IMR-90 (cell line): ENCODE measurements at regions not wholly inside any gene's neighbourhood (a gene's known extent, or its start where the extent isn't known, plus 50 kb on each side); places are given as distances from the start of the nearest gene placed in this dataset.

ENCODE experiments used
- ATAC-seq: fragments of 200-7000 bp; cut with Tn5 transposase; 2 replicates; pipeline ENCODE4 v1.9.1; 2020; ENCODE audit warnings: low read depth, mild to moderate bottlenecking, moderate library complexity
- BruUV-seq: library from RNA; stranded (reverse); fragments of 400-500 nt; replicated peaks from 2 replicates; lab custom pipeline; 2021; lab: Mats Ljungman, UMichigan
- CTCF ChIA-PET: fragments of 300-600 bp; formaldehyde crosslinking; extraction: SDS; loops from one replicate; lab custom pipeline; 2021; ENCODE audit warnings: antibody characterized with exemption; lab: Yijun Ruan, JAX
- POLR2A ChIA-PET: fragments of 300-600 bp; sonication (Branson Sonifier 250); formaldehyde crosslinking; loops from one replicate; lab custom pipeline; 2022; ENCODE audit warnings: antibody characterized with exemption; ENCODE audit not compliant: unreplicated experiment; lab: Charles Lee
- DNase-seq: peaks from one replicate; pipeline ENCODE4 v3.0.0; 2013
- H2AFZ ChIP-seq: replicated peaks from 2 replicates; pipeline ENCODE3; 2013; ENCODE audit warnings: low read length, mild to moderate bottlenecking; ENCODE audit not compliant: poor library complexity
- H2AK5ac ChIP-seq: 2 replicates; pipeline ENCODE4 v1.6.1; 2013; ENCODE audit warnings: low read depth, low read length, inconsistent platforms
- H2AK9ac ChIP-seq: replicated peaks from 2 replicates; pipeline ENCODE3; 2013; ENCODE audit warnings: mild to moderate bottlenecking, low read depth, low read length, moderate library complexity; ENCODE audit not compliant: poor library complexity
- H2BK120ac ChIP-seq: 2 replicates; pipeline ENCODE4 v1.6.1; 2013; ENCODE audit warnings: low read depth, low read length, inconsistent platforms
- H2BK15ac ChIP-seq: 3 replicates; pipeline ENCODE4 v1.6.1; 2013; ENCODE audit warnings: low read depth, low read length, inconsistent platforms
- H2BK20ac ChIP-seq: 2 replicates; pipeline ENCODE4 v1.6.1; 2013; ENCODE audit warnings: low read depth, mild to moderate bottlenecking, inconsistent platforms, low read length, moderate library complexity
- H2BK5ac ChIP-seq: 2 replicates; pipeline ENCODE4 v1.6.1; 2013; ENCODE audit warnings: mild to moderate bottlenecking, low read depth, low read length, inconsistent platforms; ENCODE audit not compliant: poor library complexity, severe bottlenecking
- H3K14ac ChIP-seq: replicated peaks from 2 replicates; pipeline ENCODE4 v1.6.1; 2013; ENCODE audit warnings: low read depth, low read length, inconsistent platforms
- H3K18ac ChIP-seq: 2 replicates; pipeline ENCODE4 v1.6.1; 2013; ENCODE audit warnings: low read depth, low read length, control low read depth
- H3K23ac ChIP-seq: 2 replicates; pipeline ENCODE4 v1.6.1; 2013; ENCODE audit warnings: low read depth, low read length, inconsistent platforms
- H3K27ac ChIP-seq: 2 replicates; pipeline ENCODE4 v1.5.1; 2013; ENCODE audit warnings: mild to moderate bottlenecking, control low read depth, low read length; ENCODE audit not compliant: insufficient read depth
- H3K27me3 ChIP-seq: 2 replicates; pipeline ENCODE4 v1.6.1; 2013; ENCODE audit warnings: low read length; ENCODE audit not compliant: control insufficient read depth, insufficient read depth
- H3K36me3 ChIP-seq: 2 replicates; pipeline ENCODE4 v1.6.1; 2013; ENCODE audit warnings: low read length, mixed read lengths; ENCODE audit not compliant: control insufficient read depth, insufficient read depth
- H3K4ac ChIP-seq: 2 replicates; pipeline ENCODE4 v1.6.1; 2013; ENCODE audit warnings: low read depth, low read length, inconsistent platforms
- H3K4me1 ChIP-seq: 2 replicates; pipeline ENCODE4 v1.6.1; 2013; ENCODE audit warnings: low read length, mixed read lengths; ENCODE audit not compliant: control insufficient read depth, insufficient read depth
- H3K4me2 ChIP-seq: 2 replicates; pipeline ENCODE4 v1.6.1; 2013; ENCODE audit warnings: low read depth, mild to moderate bottlenecking, control low read depth, low read length, moderate library complexity
- H3K4me3 ChIP-seq: 2 replicates; pipeline ENCODE4 v1.5.1; 2013; ENCODE audit warnings: low read depth, mild to moderate bottlenecking, control low read depth, low read length, moderate library complexity; ENCODE audit not compliant: insufficient read depth
- H3K56ac ChIP-seq: 2 replicates; pipeline ENCODE4 v1.6.1; 2013; ENCODE audit warnings: low read length, inconsistent platforms; ENCODE audit not compliant: insufficient read depth; ENCODE audit errors: extremely low read depth
- H3K79me1 ChIP-seq, 2 experiments: 2 replicates each; pipeline ENCODE4 v1.6.1; 2013; ENCODE audit warnings: low read length in 2 of 2, inconsistent platforms in 1 of 2, low read depth in 1 of 2
- H3K9ac ChIP-seq: 2 replicates; pipeline ENCODE4 v1.6.1; 2013; ENCODE audit warnings: low read depth, low read length, control low read depth
- H3K9me1 ChIP-seq: 2 replicates; pipeline ENCODE4 v1.6.1; 2013; ENCODE audit warnings: low read length, inconsistent platforms; ENCODE audit not compliant: insufficient read depth
- H3K9me3 ChIP-seq: 2 replicates; pipeline ENCODE4 v1.6.1; 2013; ENCODE audit warnings: low read length; ENCODE audit not compliant: control insufficient read depth, insufficient read depth
- H4K20me1 ChIP-seq: 2 replicates; pipeline ENCODE4 v1.6.1; 2013; ENCODE audit warnings: low read length, inconsistent platforms; ENCODE audit not compliant: insufficient read depth
- H4K5ac ChIP-seq: 2 replicates; pipeline ENCODE4 v1.6.1; 2013; ENCODE audit warnings: mild to moderate bottlenecking, low read depth, low read length, control low read depth
- H4K8ac ChIP-seq, 2 experiments: 2 replicates each; pipeline ENCODE4 v1.6.1; 2013; ENCODE audit warnings: low read depth in 2 of 2, low read length in 2 of 2, control low read depth in 1 of 2, inconsistent platforms in 1 of 2
- H4K91ac ChIP-seq: 2 replicates; pipeline ENCODE4 v1.6.1; 2013; ENCODE audit warnings: low read depth, low read length, inconsistent platforms; ENCODE audit not compliant: insufficient read depth
- BHLHE40 ChIP-seq: fragments of 150-350 bp; IDR thresholded peaks from 2 replicates; pipeline ENCODE4 v1.6.1; 2016; ENCODE audit warnings: mild to moderate bottlenecking, low read depth, low read length
- CEBPB ChIP-seq: IDR thresholded peaks from 2 replicates; pipeline ENCODE4 v1.6.1; 2012; ENCODE audit warnings: low read depth, low read length, improper control_type of control experiment
- CHD1 ChIP-seq: IDR thresholded peaks from 2 replicates; pipeline ENCODE4 v1.6.1; 2012; ENCODE audit warnings: low read depth, low read length, improper control_type of control experiment
- FOS ChIP-seq: fragments of 150-350 bp; IDR thresholded peaks from 2 replicates; pipeline ENCODE4 v1.6.1; 2016; ENCODE audit warnings: low read depth, low read length
- MAZ ChIP-seq: IDR thresholded peaks from 2 replicates; pipeline ENCODE4 v1.6.1; 2012; ENCODE audit warnings: low read depth, mild to moderate bottlenecking, low read length, improper control_type of control experiment, moderate library complexity, borderline replicate concordance
- MXI1 ChIP-seq: IDR thresholded peaks from 2 replicates; pipeline ENCODE4 v1.6.1; 2012; ENCODE audit warnings: low read depth, mild to moderate bottlenecking, low read length, moderate library complexity, borderline replicate concordance
- NFE2L2 ChIP-seq: fragments of 150-350 bp; IDR thresholded peaks from 2 replicates; pipeline ENCODE4 v1.6.1; 2016; ENCODE audit warnings: low read depth, mild to moderate bottlenecking, low read length
- POLR2A ChIP-seq: IDR thresholded peaks from 2 replicates; pipeline ENCODE4 v1.6.1; 2012; ENCODE audit warnings: mild to moderate bottlenecking, low read depth, low read length
- RAD21 ChIP-seq: IDR thresholded peaks from 2 replicates; pipeline ENCODE4 v1.6.1; 2012; ENCODE audit warnings: low read length, improper control_type of control experiment
- RCOR1 ChIP-seq: IDR thresholded peaks from 2 replicates; pipeline ENCODE4 v1.6.1; 2012; ENCODE audit warnings: mild to moderate bottlenecking, low read length, improper control_type of control experiment; ENCODE audit not compliant: insufficient replicate concordance
- RFX5 ChIP-seq: IDR thresholded peaks from 2 replicates; pipeline ENCODE4 v1.8.0; 2012; ENCODE audit warnings: low read depth, mild to moderate bottlenecking, low read length, moderate library complexity
- SMC3 ChIP-seq: fragments of 150-350 bp; IDR thresholded peaks from 2 replicates; pipeline ENCODE4 v1.6.1; 2016; ENCODE audit warnings: low read depth, mild to moderate bottlenecking, antibody characterized with exemption, low read length, moderate library complexity
- WGBS, 2 experiments: methylation state at CpG; one replicate each; pipeline versions ENCODE4 v1.1.5 to v1.1.7; 2013; ENCODE audit warnings: missing lambda C conversion rate in 2 of 2; ENCODE audit not compliant: insufficient read length in 1 of 2; ENCODE audit errors: extremely low coverage in 2 of 2; 5-methylcytosine and 5-hydroxymethylcytosine counted together
- dilution Hi-C: fragments of 300-500 bp; cut with HindIII; formaldehyde crosslinking; loops from one replicate; pipeline ENCODE4 v1.14.3; 2018; ENCODE audit warnings: low sequenced_read_pairs; ENCODE audit not compliant: unreplicated experiment
- in situ Hi-C: fragments of 300-500 bp; cut with MboI; formaldehyde crosslinking; loops from 3 replicates; pipeline ENCODE4 v1.14.3; 2019; ENCODE audit warnings: low sequenced_read_pairs, inconsistent platforms, mixed read lengths
- intact Hi-C: fragments of 100-400 bp; cut with micrococcal nuclease; formaldehyde crosslinking; loops from 2 replicates; pipeline ENCODE4 v1.10.0; 2022
- TF ChIP-seq, protein P1 (sequence below): fragments of 150-350 bp; IDR thresholded peaks from 2 replicates; pipeline ENCODE4 v1.6.1; 2016; ENCODE audit warnings: low read depth, mild to moderate bottlenecking, low read length, moderate library complexity, borderline replicate concordance
- TF ChIP-seq, protein P2 (sequence below): conservative IDR thresholded peaks from 2 replicates; pipeline ENCODE4 v1.5.1; 2012; ENCODE audit warnings: mild to moderate bottlenecking, low read depth, low read length, improper control_type of control experiment
- TF ChIP-seq, protein P3 (sequence below): fragments of 150-350 bp; IDR thresholded peaks from 2 replicates; pipeline ENCODE4 v1.6.1; 2017; ENCODE audit warnings: mild to moderate bottlenecking, antibody characterized with exemption, low read length, low read depth

DNA sequence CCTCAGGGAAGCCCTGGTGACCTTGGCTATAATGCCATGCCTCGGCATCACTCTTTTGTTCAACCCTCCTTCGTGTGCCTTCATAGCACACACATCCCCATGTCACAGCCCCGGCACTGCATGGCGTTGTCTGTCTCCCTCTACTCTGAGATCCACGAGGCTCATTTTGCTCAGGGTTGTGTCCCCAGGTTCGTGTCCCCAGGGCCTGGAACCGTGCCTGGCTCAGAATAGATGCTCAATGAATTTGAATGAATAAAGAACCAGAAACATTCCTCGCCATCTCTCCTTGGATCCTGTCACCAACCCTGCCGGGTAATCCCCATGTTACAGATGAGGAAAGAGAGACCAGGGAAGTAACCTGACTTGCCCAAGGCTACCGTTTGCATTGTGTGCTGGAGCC is 177.3 kb downstream of the PTPRU start:
- Histone ChIP-seq H3K23ac (no peak overlapping the region), H3K9me1 (no peaks in the 10 kb centered on the region), H4K20me1 (no peaks in the 10 kb centered on the region), H3K18ac (no peak overlapping the region), H3K27ac (no peak overlapping the region), H2BK15ac (no peak overlapping the region), H4K5ac (no peak overlapping the region), H3K4me2 (no peak overlapping the region), H4K8ac (no peak overlapping the region), H3K27me3 (peaks cover 2% of the 10 kb centered on the region; the same call in 1 of the 2 replicates), H3K79me1 (no peaks in the 10 kb centered on the region), H2BK5ac (no peak overlapping the region), H2AFZ (no peak overlapping the region), H2BK120ac (no peak overlapping the region), H3K9ac (no peak overlapping the region), H2BK20ac (no peak overlapping the region), H2AK5ac (no peak overlapping the region), H3K4me3 (no peak overlapping the region), H2AK9ac (no peak overlapping the region), H3K14ac (no peak overlapping the region), H4K91ac (no peak overlapping the region), H3K9me3 (no peaks in the 10 kb centered on the region), H3K4ac (no peak overlapping the region), H3K36me3 (no peaks in the 10 kb centered on the region), H3K56ac (no peak overlapping the region), H3K4me1 (no peaks in the 10 kb centered on the region)
- BruUV-seq: no TSS peak
- TF ChIP-seq RCOR1: no peak
- TF ChIP-seq RFX5: no peak
- TF ChIP-seq BHLHE40: no peak
- TF ChIP-seq MAZ: no peak
- TF ChIP-seq CHD1: no peak
- TF ChIP-seq RAD21: no peak
- TF ChIP-seq FOS: no peak
- TF ChIP-seq, protein P1, sequence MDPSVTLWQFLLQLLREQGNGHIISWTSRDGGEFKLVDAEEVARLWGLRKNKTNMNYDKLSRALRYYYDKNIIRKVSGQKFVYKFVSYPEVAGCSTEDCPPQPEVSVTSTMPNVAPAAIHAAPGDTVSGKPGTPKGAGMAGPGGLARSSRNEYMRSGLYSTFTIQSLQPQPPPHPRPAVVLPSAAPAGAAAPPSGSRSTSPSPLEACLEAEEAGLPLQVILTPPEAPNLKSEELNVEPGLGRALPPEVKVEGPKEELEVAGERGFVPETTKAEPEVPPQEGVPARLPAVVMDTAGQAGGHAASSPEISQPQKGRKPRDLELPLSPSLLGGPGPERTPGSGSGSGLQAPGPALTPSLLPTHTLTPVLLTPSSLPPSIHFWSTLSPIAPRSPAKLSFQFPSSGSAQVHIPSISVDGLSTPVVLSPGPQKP: no peak
- TF ChIP-seq, protein P2, sequence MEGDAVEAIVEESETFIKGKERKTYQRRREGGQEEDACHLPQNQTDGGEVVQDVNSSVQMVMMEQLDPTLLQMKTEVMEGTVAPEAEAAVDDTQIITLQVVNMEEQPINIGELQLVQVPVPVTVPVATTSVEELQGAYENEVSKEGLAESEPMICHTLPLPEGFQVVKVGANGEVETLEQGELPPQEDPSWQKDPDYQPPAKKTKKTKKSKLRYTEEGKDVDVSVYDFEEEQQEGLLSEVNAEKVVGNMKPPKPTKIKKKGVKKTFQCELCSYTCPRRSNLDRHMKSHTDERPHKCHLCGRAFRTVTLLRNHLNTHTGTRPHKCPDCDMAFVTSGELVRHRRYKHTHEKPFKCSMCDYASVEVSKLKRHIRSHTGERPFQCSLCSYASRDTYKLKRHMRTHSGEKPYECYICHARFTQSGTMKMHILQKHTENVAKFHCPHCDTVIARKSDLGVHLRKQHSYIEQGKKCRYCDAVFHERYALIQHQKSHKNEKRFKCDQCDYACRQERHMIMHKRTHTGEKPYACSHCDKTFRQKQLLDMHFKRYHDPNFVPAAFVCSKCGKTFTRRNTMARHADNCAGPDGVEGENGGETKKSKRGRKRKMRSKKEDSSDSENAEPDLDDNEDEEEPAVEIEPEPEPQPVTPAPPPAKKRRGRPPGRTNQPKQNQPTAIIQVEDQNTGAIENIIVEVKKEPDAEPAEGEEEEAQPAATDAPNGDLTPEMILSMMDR: no peak
- TF ChIP-seq, protein P3, sequence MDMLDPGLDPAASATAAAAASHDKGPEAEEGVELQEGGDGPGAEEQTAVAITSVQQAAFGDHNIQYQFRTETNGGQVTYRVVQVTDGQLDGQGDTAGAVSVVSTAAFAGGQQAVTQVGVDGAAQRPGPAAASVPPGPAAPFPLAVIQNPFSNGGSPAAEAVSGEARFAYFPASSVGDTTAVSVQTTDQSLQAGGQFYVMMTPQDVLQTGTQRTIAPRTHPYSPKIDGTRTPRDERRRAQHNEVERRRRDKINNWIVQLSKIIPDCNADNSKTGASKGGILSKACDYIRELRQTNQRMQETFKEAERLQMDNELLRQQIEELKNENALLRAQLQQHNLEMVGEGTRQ: no peak
- no peak for TF ChIP-seq MXI1
- TF ChIP-seq NFE2L2: no peak
- TF ChIP-seq CEBPB: no peak
- TF ChIP-seq POLR2A: no peak
- no peak for TF ChIP-seq SMC3
- in situ Hi-C loops: no loop called here
- ChIA-PET CTCF (no interaction called here), POLR2A (no interaction called here)
- intact Hi-C loops: no loop called here
- dilution Hi-C loops: no loop called here
- no peak for ATAC-seq
- no peak for DNase-seq
- no CpG with 5 or more reads among the region's 10 CpGs for WGBS, 2 experiments
